OCI-LY3 (cell line): ENCODE measurements at regions not wholly inside any gene's neighbourhood (a gene's known extent, or its start where the extent isn't known, plus 50 kb on each side); places are given as distances from the start of the nearest gene placed in this dataset.

Experiments
- CTCF ChIP-seq: fragments of 200-600, 300-600 bp; sonication (generic); IDR thresholded peaks from 2 replicates; pipeline ENCODE4 v1.5.1; 2014; ENCODE audit warnings: antibody characterized with exemption, low read length, low read depth
- EZH2phosphoT487 ChIP-seq: fragments of 200-600 bp; shearing (Covaris generic); IDR thresholded peaks from 2 replicates; pipeline ENCODE4 v1.6.1; 2018; ENCODE audit warnings: antibody characterized with exemption, mixed run types, low read depth

- TF ChIP-seq EZH2phosphoT487 = no peak
- no peak for TF ChIP-seq CTCF
These were observed 260.9 kb downstream of the DUSP6 start for GRCh38 chr12:89091293-89091841.
